ENCODE measurements at regions not wholly inside any gene's neighbourhood (a gene's known extent, or its start where the extent isn't known, plus 50 kb on each side); places are given as distances from the start of the nearest gene placed in this dataset.

DNA sequence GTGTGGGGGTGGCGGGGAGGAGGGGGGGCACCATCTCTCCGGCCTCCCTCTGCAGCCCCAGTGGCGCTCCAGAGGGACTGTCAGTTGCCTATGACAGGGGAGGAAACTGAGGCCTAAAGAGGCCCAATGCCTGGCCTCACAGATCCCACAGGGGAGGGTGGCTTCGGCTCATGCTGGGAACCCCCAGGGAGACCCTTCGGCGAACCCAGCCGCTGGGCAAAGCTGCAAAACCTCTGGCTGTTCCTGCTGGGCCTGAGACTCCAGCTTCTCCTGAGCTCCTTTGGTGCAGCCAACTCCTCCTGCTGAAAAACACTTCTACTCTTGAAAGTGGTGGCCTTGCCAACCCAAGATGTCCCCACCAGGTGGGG lies 170.1 kb upstream of the RTL1 start:
- in situ Hi-C loops (cut with HindIII; ENCODE audit: extremely low pct_ligation_motif_present, low pct_unique_long_range_greater_than_20kb) (no loop called here), intact Hi-C loops (cut with micrococcal nuclease; ENCODE audit: unreplicated experiment) (no loop called here)
- ATAC-seq (no peak), FAIRE-seq (no peak), DNase-seq (ENCODE audit: low spot score) (no peak)
- Histone ChIP-seq H3K9ac (ENCODE audit: insufficient read depth, low read depth, low read length) (no peak overlapping the region), H3K4me3 (replicated peaks in 1 of 3; ENCODE audit: insufficient read depth in 1 of 3, low read depth in 2 of 3, low read length in 3 of 3) (no peak overlapping the region), H3K79me2 (ENCODE audit: insufficient read depth, low read length) (no peaks in the 10 kb centered on the region), H3K4me1 (ENCODE audit: insufficient read depth, low read length) (no peaks in the 10 kb centered on the region), H3K4me2 (ENCODE audit: low read depth, low read length) (no peak overlapping the region), H3K27ac (ENCODE audit: extremely low read length, insufficient read depth, low read length) (no peak overlapping the region), H3K27me3 (ENCODE audit: control insufficient read depth in 1 of 2, insufficient read depth in 2 of 2, low read length in 2 of 2) (peaks cover 27 to 100% of the 10 kb centered on the region in 2 experiments), H3K36me3 (replicated peaks in 1 of 2; ENCODE audit: control insufficient read depth in 1 of 2, insufficient read depth in 2 of 2, low read length in 2 of 2) (no peaks in the 10 kb centered on the region), H2AFZ (ENCODE audit: low read length) (no peak overlapping the region), H4K20me1 (ENCODE audit: insufficient read depth, low read length) (no peaks in the 10 kb centered on the region), H3K9me3 (ENCODE audit: low read length) (no peaks in the 10 kb centered on the region)
- BruUV-seq (replicated peaks): no TSS peak
- WGBS (ENCODE audit: low lambda C conversion rate): 10% methylated on average over 2 of the region's 7 CpGs
- TF ChIP-seq, protein P1, sequence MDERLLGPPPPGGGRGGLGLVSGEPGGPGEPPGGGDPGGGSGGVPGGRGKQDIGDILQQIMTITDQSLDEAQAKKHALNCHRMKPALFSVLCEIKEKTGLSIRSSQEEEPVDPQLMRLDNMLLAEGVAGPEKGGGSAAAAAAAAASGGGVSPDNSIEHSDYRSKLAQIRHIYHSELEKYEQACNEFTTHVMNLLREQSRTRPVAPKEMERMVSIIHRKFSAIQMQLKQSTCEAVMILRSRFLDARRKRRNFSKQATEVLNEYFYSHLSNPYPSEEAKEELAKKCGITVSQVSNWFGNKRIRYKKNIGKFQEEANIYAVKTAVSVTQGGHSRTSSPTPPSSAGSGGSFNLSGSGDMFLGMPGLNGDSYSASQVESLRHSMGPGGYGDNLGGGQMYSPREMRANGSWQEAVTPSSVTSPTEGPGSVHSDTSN (CRISPR knock-in tag; IDR thresholded peaks at IDR 0.05): no peak
- TF ChIP-seq, protein P2, sequence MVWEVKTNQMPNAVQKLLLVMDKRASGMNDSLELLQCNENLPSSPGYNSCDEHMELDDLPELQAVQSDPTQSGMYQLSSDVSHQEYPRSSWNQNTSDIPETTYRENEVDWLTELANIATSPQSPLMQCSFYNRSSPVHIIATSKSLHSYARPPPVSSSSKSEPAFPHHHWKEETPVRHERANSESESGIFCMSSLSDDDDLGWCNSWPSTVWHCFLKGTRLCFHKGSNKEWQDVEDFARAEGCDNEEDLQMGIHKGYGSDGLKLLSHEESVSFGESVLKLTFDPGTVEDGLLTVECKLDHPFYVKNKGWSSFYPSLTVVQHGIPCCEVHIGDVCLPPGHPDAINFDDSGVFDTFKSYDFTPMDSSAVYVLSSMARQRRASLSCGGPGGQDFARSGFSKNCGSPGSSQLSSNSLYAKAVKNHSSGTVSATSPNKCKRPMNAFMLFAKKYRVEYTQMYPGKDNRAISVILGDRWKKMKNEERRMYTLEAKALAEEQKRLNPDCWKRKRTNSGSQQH (CRISPR knock-in tag; IDR thresholded peaks at IDR 0.05; ENCODE audit: low read depth): no peak
- no peak for TF ChIP-seq ZNF138 (CRISPR knock-in tag; IDR thresholded peaks at IDR 0.05; ENCODE audit: low read depth)
- TF ChIP-seq ZSCAN22 (CRISPR knock-in tag; IDR thresholded peaks at IDR 0.05): no peak
- no peak for TF ChIP-seq ZSCAN31 (CRISPR knock-in tag; IDR thresholded peaks at IDR 0.05; ENCODE audit: low read depth)
- TF ChIP-seq, protein P3, sequence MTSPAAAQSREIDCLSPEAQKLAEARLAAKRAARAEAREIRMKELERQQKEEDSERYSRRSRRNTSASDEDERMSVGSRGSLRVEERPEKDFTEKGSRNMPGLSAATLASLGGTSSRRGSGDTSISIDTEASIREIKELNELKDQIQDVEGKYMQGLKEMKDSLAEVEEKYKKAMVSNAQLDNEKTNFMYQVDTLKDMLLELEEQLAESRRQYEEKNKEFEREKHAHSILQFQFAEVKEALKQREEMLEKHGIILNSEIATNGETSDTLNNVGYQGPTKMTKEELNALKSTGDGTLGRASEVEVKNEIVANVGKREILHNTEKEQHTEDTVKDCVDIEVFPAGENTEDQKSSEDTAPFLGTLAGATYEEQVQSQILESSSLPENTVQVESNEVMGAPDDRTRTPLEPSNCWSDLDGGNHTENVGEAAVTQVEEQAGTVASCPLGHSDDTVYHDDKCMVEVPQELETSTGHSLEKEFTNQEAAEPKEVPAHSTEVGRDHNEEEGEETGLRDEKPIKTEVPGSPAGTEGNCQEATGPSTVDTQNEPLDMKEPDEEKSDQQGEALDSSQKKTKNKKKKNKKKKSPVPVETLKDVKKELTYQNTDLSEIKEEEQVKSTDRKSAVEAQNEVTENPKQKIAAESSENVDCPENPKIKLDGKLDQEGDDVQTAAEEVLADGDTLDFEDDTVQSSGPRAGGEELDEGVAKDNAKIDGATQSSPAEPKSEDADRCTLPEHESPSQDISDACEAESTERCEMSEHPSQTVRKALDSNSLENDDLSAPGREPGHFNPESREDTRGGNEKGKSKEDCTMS (CRISPR knock-in tag; conservative IDR thresholded peaks at IDR 0.05): no peak
- no peak for TF ChIP-seq SIX1 (CRISPR knock-in tag; IDR thresholded peaks at IDR 0.05; ENCODE audit: borderline replicate concordance)
- no peak for TF ChIP-seq ZNF776 (CRISPR knock-in tag; IDR thresholded peaks at IDR 0.05)
- no peak for TF ChIP-seq TCF7L2 (IDR thresholded peaks at IDR 0.05; ENCODE audit: low read depth, low read length)
- no peak for TF ChIP-seq ZBTB21 (CRISPR knock-in tag; IDR thresholded peaks at IDR 0.05)
- no peak for TF ChIP-seq ZNF660 (CRISPR knock-in tag; IDR thresholded peaks at IDR 0.05; ENCODE audit: borderline replicate concordance, low read depth)
- CTCF ChIA-PET (ENCODE audit: low intra/inter-chr PET ratio, low total read pairs): no interaction called here
- POLR2A ChIA-PET: no interaction called here
